ENCODE measurements at regions not wholly inside any gene's neighbourhood (a gene's known extent, or its start where the extent isn't known, plus 50 kb on each side); places are given as distances from the start of the nearest gene placed in this dataset.

DNA sequence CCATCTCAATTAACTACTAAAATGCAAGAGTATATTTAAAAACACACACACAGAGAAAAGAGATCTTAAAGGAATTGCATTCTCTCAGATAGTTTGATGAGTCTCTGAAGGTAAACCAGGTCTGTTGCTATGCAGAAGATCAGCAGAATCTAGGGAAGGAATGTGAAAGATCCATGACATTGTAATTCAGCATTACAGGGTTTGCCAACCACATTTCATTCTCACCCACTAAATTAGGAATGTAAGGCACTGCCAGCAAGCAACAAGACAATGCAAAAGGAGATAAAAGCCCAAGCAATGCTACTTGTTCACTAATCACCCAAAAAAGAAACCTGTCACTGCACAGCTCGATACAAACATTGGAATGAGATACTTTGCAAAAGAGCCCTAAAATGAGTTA, 106.3 kb downstream of the LRIG3 start:
- TF ChIP-seq POLR2AphosphoS5 (IDR thresholded peaks at IDR 0.05; ENCODE audit: low read depth, low read length) (no peak), POLR2A (IDR thresholded peaks at IDR 0.05; ENCODE audit: low read depth, low read length) (no peak), SPI1 (IDR thresholded peaks at IDR 0.05; ENCODE audit: low read depth, low read length) (no peak), TAF1 (IDR thresholded peaks at IDR 0.05; ENCODE audit: low read depth, low read length) (no peak), PAX5 (IDR thresholded peaks at IDR 0.05; ENCODE audit: insufficient read depth, low read length, severe bottlenecking) (no peak)
